Peyer's patch (tissue), 4 donors: ENCODE measurements at regions not wholly inside any gene's neighbourhood (a gene's known extent, or its start where the extent isn't known, plus 50 kb on each side); places are given as distances from the start of the nearest gene placed in this dataset.

Experiments
- POLR2A ChIP-seq, 2 donors: fragments of 450-650 bp; IDR thresholded peaks; one replicate each; pipeline ENCODE4 v1.5.1; 2017; ENCODE audit warnings: antibody characterized with exemption in 2 of 2, mild to moderate bottlenecking in 2 of 2, moderate library complexity in 2 of 2
- TF ChIP-seq, protein P1 (sequence below), 6 experiments: fragments of 450-650 bp in 4 of 6; fragments of 200-600 bp in 2 of 6; sonication (generic) in 1 of 6; IDR thresholded peaks; one replicate each; pipeline ENCODE4 v1.5.1; 2017 to 2019; ENCODE audit warnings: antibody characterized with exemption in 6 of 6, mild to moderate bottlenecking in 3 of 6, moderate library complexity in 1 of 6

DNA sequence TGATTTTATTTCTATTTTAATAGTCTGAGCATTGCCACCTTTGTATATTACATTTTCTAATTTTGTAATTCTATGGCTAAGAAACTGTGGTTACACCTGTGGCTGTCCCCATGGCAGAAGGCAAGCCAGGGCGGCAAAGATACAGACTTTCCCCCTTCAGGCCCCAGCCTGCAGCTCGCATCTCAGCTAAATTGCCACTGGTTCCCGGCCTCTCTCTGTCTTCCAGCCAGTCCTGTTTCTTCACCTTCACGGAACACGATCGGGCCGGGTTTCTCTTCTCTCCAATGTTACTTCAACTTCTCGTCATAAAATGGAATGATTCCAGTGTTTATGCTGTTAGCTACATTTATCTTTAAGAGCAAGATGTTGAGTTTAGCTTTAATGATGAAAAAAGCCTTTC lies 124.5 kb upstream of the ZNF507 start:
- no peak for TF ChIP-seq POLR2A (IDR thresholded peaks at IDR 0.05)
- TF ChIP-seq, protein P1, sequence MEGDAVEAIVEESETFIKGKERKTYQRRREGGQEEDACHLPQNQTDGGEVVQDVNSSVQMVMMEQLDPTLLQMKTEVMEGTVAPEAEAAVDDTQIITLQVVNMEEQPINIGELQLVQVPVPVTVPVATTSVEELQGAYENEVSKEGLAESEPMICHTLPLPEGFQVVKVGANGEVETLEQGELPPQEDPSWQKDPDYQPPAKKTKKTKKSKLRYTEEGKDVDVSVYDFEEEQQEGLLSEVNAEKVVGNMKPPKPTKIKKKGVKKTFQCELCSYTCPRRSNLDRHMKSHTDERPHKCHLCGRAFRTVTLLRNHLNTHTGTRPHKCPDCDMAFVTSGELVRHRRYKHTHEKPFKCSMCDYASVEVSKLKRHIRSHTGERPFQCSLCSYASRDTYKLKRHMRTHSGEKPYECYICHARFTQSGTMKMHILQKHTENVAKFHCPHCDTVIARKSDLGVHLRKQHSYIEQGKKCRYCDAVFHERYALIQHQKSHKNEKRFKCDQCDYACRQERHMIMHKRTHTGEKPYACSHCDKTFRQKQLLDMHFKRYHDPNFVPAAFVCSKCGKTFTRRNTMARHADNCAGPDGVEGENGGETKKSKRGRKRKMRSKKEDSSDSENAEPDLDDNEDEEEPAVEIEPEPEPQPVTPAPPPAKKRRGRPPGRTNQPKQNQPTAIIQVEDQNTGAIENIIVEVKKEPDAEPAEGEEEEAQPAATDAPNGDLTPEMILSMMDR (IDR thresholded peaks at IDR 0.05): no peak
